GM12891 (cell line): ENCODE measurements at regions not wholly inside any gene's neighbourhood (a gene's known extent, or its start where the extent isn't known, plus 50 kb on each side); places are given as distances from the start of the nearest gene placed in this dataset.

ENCODE experiments used
- POLR2A ChIP-seq: IDR thresholded peaks from 2 replicates; pipeline ENCODE4 v1.6.1; 2011; ENCODE audit warnings: low read depth, low read length, control low read depth
- POLR2AphosphoS5 ChIP-seq: IDR thresholded peaks from 2 replicates; pipeline ENCODE4 v1.6.1; 2011; ENCODE audit warnings: low read depth, low read length, control low read depth
- TAF1 ChIP-seq: IDR thresholded peaks from 2 replicates; pipeline ENCODE4 v1.6.1; 2011; ENCODE audit warnings: low read depth, low read length, control low read depth

- TF ChIP-seq POLR2AphosphoS5 (no peak), POLR2A (no peak), TAF1 (no peak)
These were observed 137.2 kb downstream of the RPL22L1 start for GRCh38 chr3:170732660-170733245.
